ENCODE measurements at regions not wholly inside any gene's neighbourhood (a gene's known extent, or its start where the extent isn't known, plus 50 kb on each side); places are given as distances from the start of the nearest gene placed in this dataset.

- H3K4me1 ChIP-seq (ENCODE audit: insufficient read depth, low read length) = no peaks in the 10 kb centered on the region
- H3K9me3 ChIP-seq (ENCODE audit: insufficient read depth, low read depth, low read length) = no peaks in the 10 kb centered on the region
- no peak overlapping the region for H3K27ac ChIP-seq (ENCODE audit: low read length)
- H3K4me3 ChIP-seq (ENCODE audit: low read length) = no peak overlapping the region
- H3K9ac ChIP-seq (ENCODE audit: low read depth, low read length) = no peak overlapping the region
- H3K36me3 ChIP-seq (ENCODE audit: insufficient read depth, low read depth, low read length) = no peaks in the 10 kb centered on the region
- H3K27me3 ChIP-seq (ENCODE audit: insufficient read depth, low read length) = no peaks in the 10 kb centered on the region
These were observed 336.5 kb upstream of the PRKCQ start for GRCh38 chr10:6916601-6917000.

GRCh38 chr10:6915307-6915706 is 335.2 kb upstream of the PRKCQ start:
- H3K27me3 ChIP-seq (ENCODE audit: insufficient read depth, low read length) = no peaks in the 10 kb centered on the region
- no peak overlapping the region for H3K27ac ChIP-seq (ENCODE audit: low read length)
- H3K36me3 ChIP-seq (ENCODE audit: insufficient read depth, low read depth, low read length) = no peaks in the 10 kb centered on the region
- H3K4me1 ChIP-seq (ENCODE audit: insufficient read depth, low read length) = no peaks in the 10 kb centered on the region
- H3K4me3 ChIP-seq (ENCODE audit: low read length) = no peak overlapping the region
- H3K9me3 ChIP-seq (ENCODE audit: insufficient read depth, low read depth, low read length) = no peaks in the 10 kb centered on the region
- no peak overlapping the region for H3K9ac ChIP-seq (ENCODE audit: low read depth, low read length)

- H3K9me3 ChIP-seq (ENCODE audit: insufficient read depth, low read depth, low read length) = 0 out of 2 replicates have a peak, but pooled peaks cover 3% of the 10 kb centered on the region
- no peak overlapping the region for H3K27ac ChIP-seq (ENCODE audit: low read length)
- H3K27me3 ChIP-seq (ENCODE audit: insufficient read depth, low read length) = no peaks in the 10 kb centered on the region
- no peak overlapping the region for H3K9ac ChIP-seq (ENCODE audit: low read depth, low read length)
- no peak overlapping the region for H3K4me3 ChIP-seq (ENCODE audit: low read length)
- no peaks in the 10 kb centered on the region for H3K36me3 ChIP-seq (ENCODE audit: insufficient read depth, low read depth, low read length)
- H3K4me1 ChIP-seq (ENCODE audit: insufficient read depth, low read length) = no peaks in the 10 kb centered on the region; the same call in 1 of the 2 replicates
These were observed 332.9 kb upstream of the PRKCQ start for GRCh38 chr10:6912929-6913328.

GRCh38 chr10:6912424-6912823 is 332.3 kb upstream of the PRKCQ start:
- H3K4me1 ChIP-seq (ENCODE audit: insufficient read depth, low read length) = no peaks in the 10 kb centered on the region; the same call in 1 of the 2 replicates
- no peak overlapping the region for H3K9ac ChIP-seq (ENCODE audit: low read depth, low read length)
- H3K36me3 ChIP-seq (ENCODE audit: insufficient read depth, low read depth, low read length) = no peaks in the 10 kb centered on the region
- no peak overlapping the region for H3K27ac ChIP-seq (ENCODE audit: low read length)
- H3K27me3 ChIP-seq (ENCODE audit: insufficient read depth, low read length) = no peaks in the 10 kb centered on the region
- H3K4me3 ChIP-seq (ENCODE audit: low read length) = no peak overlapping the region
- H3K9me3 ChIP-seq (ENCODE audit: insufficient read depth, low read depth, low read length) = 0 out of 2 replicates have a peak, but pooled peaks cover 3% of the 10 kb centered on the region

GRCh38 chr10:6912021-6912420 is 331.9 kb upstream of the PRKCQ start:
- Histone ChIP-seq H3K36me3 (ENCODE audit: insufficient read depth, low read depth, low read length) (no peaks in the 10 kb centered on the region), H3K4me3 (ENCODE audit: low read length) (no peak overlapping the region), H3K9me3 (ENCODE audit: insufficient read depth, low read depth, low read length) (0 out of 2 replicates have a peak, but pooled peaks cover 3% of the 10 kb centered on the region), H3K27ac (ENCODE audit: low read length) (no peak overlapping the region), H3K4me1 (ENCODE audit: insufficient read depth, low read length) (no peaks in the 10 kb centered on the region; the same call in 1 of the 2 replicates), H3K27me3 (ENCODE audit: insufficient read depth, low read length) (no peaks in the 10 kb centered on the region), H3K9ac (ENCODE audit: low read depth, low read length) (no peak overlapping the region)

- Histone ChIP-seq H3K4me1 (ENCODE audit: insufficient read depth, low read length) (no peaks in the 10 kb centered on the region; the same call in 1 of the 2 replicates), H3K27ac (ENCODE audit: low read length) (no peak overlapping the region), H3K27me3 (ENCODE audit: insufficient read depth, low read length) (no peaks in the 10 kb centered on the region), H3K9me3 (ENCODE audit: insufficient read depth, low read depth, low read length) (0 out of 2 replicates have a peak, but pooled peaks cover 3% of the 10 kb centered on the region), H3K9ac (ENCODE audit: low read depth, low read length) (no peak overlapping the region), H3K36me3 (ENCODE audit: insufficient read depth, low read depth, low read length) (no peaks in the 10 kb centered on the region), H3K4me3 (ENCODE audit: low read length) (no peak overlapping the region)
These were observed 330.0 kb upstream of the PRKCQ start for GRCh38 chr10:6909905-6910560.

- peak overlapping the region; percentile 13; the same call in 1 of the 2 replicates for H3K4me3 ChIP-seq (ENCODE audit: low read length)
- no peaks in the 10 kb centered on the region; the same call in 1 of the 2 replicates for H3K4me1 ChIP-seq (ENCODE audit: insufficient read depth, low read length)
- no peak overlapping the region for H3K9ac ChIP-seq (ENCODE audit: low read depth, low read length)
- H3K36me3 ChIP-seq (ENCODE audit: insufficient read depth, low read depth, low read length) = no peaks in the 10 kb centered on the region
- H3K27me3 ChIP-seq (ENCODE audit: insufficient read depth, low read length) = no peaks in the 10 kb centered on the region
- H3K27ac ChIP-seq (ENCODE audit: low read length) = no peak overlapping the region
- H3K9me3 ChIP-seq (ENCODE audit: insufficient read depth, low read depth, low read length) = 0 out of 2 replicates have a peak, but pooled peaks cover 3% of the 10 kb centered on the region
These were observed 327.9 kb upstream of the PRKCQ start for GRCh38 chr10:6907877-6908530.

GRCh38 chr10:6894405-6894804 is 314.3 kb upstream of the PRKCQ start:
- Histone ChIP-seq H3K27ac (ENCODE audit: low read length) (no peak overlapping the region), H3K9me3 (ENCODE audit: insufficient read depth, low read depth, low read length) (no peaks in the 10 kb centered on the region), H3K36me3 (ENCODE audit: insufficient read depth, low read depth, low read length) (no peaks in the 10 kb centered on the region), H3K27me3 (ENCODE audit: insufficient read depth, low read length) (no peaks in the 10 kb centered on the region), H3K4me1 (ENCODE audit: insufficient read depth, low read length) (peaks cover 13% of the 10 kb centered on the region; the same call in 1 of the 2 replicates), H3K9ac (ENCODE audit: low read depth, low read length) (no peak overlapping the region), H3K4me3 (ENCODE audit: low read length) (no peak overlapping the region)

- Histone ChIP-seq H3K4me3 (ENCODE audit: low read length) (no peak overlapping the region), H3K9ac (ENCODE audit: low read depth, low read length) (no peak overlapping the region), H3K36me3 (ENCODE audit: insufficient read depth, low read depth, low read length) (no peaks in the 10 kb centered on the region), H3K4me1 (ENCODE audit: insufficient read depth, low read length) (peaks cover 8% of the 10 kb centered on the region; the same call in 1 of the 2 replicates), H3K27me3 (ENCODE audit: insufficient read depth, low read length) (no peaks in the 10 kb centered on the region), H3K27ac (ENCODE audit: low read length) (no peak overlapping the region), H3K9me3 (ENCODE audit: insufficient read depth, low read depth, low read length) (no peaks in the 10 kb centered on the region)
These were observed 312.8 kb upstream of the PRKCQ start for GRCh38 chr10:6892864-6893263.

GRCh38 chr10:6891924-6892323 is 311.8 kb upstream of the PRKCQ start:
- no peak overlapping the region for H3K4me3 ChIP-seq (ENCODE audit: low read length)
- no peaks in the 10 kb centered on the region for H3K36me3 ChIP-seq (ENCODE audit: insufficient read depth, low read depth, low read length)
- H3K4me1 ChIP-seq (ENCODE audit: insufficient read depth, low read length) = peaks cover 12% of the 10 kb centered on the region; the same call in 1 of the 2 replicates
- no peak overlapping the region for H3K9ac ChIP-seq (ENCODE audit: low read depth, low read length)
- no peaks in the 10 kb centered on the region for H3K9me3 ChIP-seq (ENCODE audit: insufficient read depth, low read depth, low read length)
- no peaks in the 10 kb centered on the region for H3K27me3 ChIP-seq (ENCODE audit: insufficient read depth, low read length)
- no peak overlapping the region for H3K27ac ChIP-seq (ENCODE audit: low read length)

GRCh38 chr10:6889718-6890117 is 309.6 kb upstream of the PRKCQ start:
- Histone ChIP-seq H3K9me3 (ENCODE audit: insufficient read depth, low read depth, low read length) (no peaks in the 10 kb centered on the region), H3K36me3 (ENCODE audit: insufficient read depth, low read depth, low read length) (no peaks in the 10 kb centered on the region), H3K4me3 (ENCODE audit: low read length) (no peak overlapping the region), H3K27me3 (ENCODE audit: insufficient read depth, low read length) (no peaks in the 10 kb centered on the region), H3K4me1 (ENCODE audit: insufficient read depth, low read length) (peaks cover 18% of the 10 kb centered on the region; the same call in 1 of the 2 replicates), H3K9ac (ENCODE audit: low read depth, low read length) (no peak overlapping the region), H3K27ac (ENCODE audit: low read length) (no peak overlapping the region)

GRCh38 chr10:6888434-6888833 is 308.4 kb upstream of the PRKCQ start:
- Histone ChIP-seq H3K36me3 (ENCODE audit: insufficient read depth, low read depth, low read length) (no peaks in the 10 kb centered on the region), H3K4me1 (ENCODE audit: insufficient read depth, low read length) (peaks cover 18% of the 10 kb centered on the region; the same call in 1 of the 2 replicates), H3K9ac (ENCODE audit: low read depth, low read length) (no peak overlapping the region), H3K4me3 (ENCODE audit: low read length) (no peak overlapping the region), H3K27ac (ENCODE audit: low read length) (no peak overlapping the region), H3K27me3 (ENCODE audit: insufficient read depth, low read length) (no peaks in the 10 kb centered on the region), H3K9me3 (ENCODE audit: insufficient read depth, low read depth, low read length) (no peaks in the 10 kb centered on the region)
